SU-DHL-6 (cell line): ENCODE measurements at regions not wholly inside any gene's neighbourhood (a gene's known extent, or its start where the extent isn't known, plus 50 kb on each side); places are given as distances from the start of the nearest gene placed in this dataset.

Experiments
- CTCF ChIP-seq: fragments of 200-600 bp; sonication (generic); IDR thresholded peaks from one replicate; pipeline ENCODE4 v1.5.1; 2017; ENCODE audit warnings: antibody characterized with exemption, mild to moderate bottlenecking, low read length, moderate library complexity; ENCODE audit not compliant: insufficient read depth, poor library complexity, severe bottlenecking
- EZH2phosphoT487 ChIP-seq: fragments of 200-600 bp; sonication (generic), shearing (Covaris generic); conservative IDR thresholded peaks from 2 replicates; pipeline ENCODE4 v1.6.1; 2018; ENCODE audit warnings: mild to moderate bottlenecking, antibody characterized with exemption, low read length, moderate library complexity, mixed read lengths

- TF ChIP-seq CTCF: no peak
- TF ChIP-seq EZH2phosphoT487: no peak
Measured at GRCh38 chr14:106166650-106167204, 640.3 kb downstream of the TMEM121 start.
